Epidermal melanocyte (primary cell): ENCODE measurements at regions not wholly inside any gene's neighbourhood (a gene's known extent, or its start where the extent isn't known, plus 50 kb on each side); places are given as distances from the start of the nearest gene placed in this dataset.

Experiments used
- DNase-seq: peaks from one replicate; pipeline ENCODE4 v3.0.0; 2011; ENCODE audit warnings: low spot score; ENCODE audit not compliant: insufficient read length

DNA sequence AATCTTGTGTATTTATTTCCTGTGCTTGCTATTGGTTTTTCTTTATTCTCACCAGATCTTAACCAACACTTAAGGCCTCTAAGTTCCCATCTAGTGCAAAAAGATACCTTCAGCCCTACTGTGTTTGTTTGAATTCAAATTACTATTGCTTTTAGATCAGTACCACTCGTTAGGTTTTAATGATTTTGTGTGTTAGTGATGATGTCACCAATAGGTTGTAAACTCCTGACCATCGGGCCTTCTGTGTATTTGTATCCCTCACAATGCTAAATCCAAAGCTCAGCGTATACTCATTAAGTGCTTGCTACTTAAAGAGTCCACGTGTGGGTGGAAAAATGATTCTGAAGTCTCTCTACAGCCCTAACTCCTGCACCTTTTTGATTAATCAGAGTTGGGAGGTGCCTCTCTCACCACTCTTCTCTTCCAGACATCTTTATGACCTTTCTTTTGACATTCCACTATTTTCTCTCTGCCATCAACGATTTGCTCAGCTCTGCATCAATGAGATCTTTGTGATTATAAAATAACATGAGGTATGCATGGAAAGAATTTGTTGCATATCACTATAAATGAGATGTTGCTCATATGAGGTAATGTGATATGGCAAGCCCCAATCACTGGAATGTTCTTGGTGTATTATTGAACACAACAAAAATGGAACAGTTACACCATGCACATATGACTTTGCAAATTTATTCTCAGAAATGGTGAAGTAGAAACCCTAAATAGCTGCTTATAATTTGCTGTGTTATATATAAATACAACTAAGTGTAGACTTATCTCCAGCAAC, 55.1 kb upstream of the LAMA2 start:
- DNase-seq: no peak

DNA sequence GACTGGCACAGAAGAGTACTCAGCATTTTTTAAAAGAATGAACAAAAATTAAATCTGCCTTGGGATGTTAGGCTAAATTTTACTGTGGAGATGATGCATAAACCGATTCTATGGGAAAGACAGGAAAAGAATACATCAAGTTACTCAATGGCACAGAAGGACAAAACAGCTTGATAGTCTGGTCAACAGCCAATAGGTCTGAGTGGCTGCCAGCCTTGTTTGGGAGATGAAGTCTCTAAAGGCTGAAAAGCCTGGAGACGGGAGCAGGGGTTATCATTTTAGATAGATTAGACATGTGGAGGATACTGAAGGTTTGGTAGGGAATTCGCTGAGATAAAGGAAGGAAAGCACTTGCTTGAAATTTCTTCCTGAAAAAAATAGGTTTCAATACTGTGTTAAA, 56.3 kb upstream of the LAMA2 start:
- no peak for DNase-seq

DNA sequence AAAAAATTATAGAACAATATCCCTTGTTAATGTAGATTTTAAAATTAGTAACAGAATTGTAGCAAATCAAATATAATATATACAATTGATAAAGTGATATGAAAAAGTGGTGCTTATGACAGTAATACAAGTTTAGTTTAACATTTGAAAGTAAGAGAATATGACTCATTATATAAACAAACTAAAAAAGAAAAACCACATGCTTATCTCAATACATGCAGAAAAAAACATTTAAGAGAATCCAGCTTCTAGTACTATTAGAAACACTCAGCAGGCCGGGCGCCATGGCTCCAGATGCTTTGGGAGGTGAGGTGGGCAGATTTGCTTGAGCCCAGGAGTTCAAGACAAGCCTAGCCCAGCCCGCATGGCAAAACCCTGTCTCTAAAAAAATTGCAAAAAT, 60.7 kb upstream of the LAMA2 start:
- no peak for DNase-seq

DNA sequence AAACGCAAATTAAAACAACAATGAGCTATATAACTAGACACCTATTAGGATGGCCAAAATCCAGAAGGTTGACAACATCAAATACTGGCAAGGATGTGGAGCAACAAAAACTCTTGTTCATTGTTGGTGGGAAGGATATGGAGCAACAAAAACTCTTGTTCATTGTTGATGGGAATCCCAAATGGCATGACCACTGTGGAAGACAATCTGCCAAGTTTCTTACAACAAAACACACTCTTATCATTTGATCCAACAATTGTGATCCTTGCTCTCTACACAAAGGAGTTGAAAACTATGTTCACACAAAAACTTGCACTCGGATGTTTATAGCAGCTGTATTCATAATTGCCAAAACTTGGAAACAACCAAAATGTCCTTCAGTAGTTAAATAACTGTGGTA, 61.8 kb upstream of the LAMA2 start:
- DNase-seq: no peak

- no peak for DNase-seq
These were observed 74.1 kb upstream of the LAMA2 start for GRCh38 chr6:128808856-128809255.

DNA sequence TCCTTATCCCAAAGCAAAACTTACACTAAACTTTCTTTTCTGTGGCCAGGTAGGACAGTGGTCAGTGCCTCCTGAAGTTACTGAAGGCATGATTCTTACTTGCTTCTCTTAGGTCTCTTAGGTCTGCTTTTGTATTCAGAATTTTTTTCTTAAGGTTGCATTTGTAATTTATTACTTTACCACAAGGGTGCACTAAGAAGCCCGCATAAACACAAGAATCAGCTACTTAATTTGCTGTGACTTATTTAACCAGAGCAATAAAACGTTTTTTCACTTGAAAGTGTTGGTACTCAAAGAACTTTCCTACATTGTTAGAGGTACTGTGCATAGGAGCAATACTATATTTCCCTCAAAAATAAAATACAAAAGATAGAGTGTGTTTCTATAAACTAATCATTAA, 75.4 kb upstream of the LAMA2 start:
- no peak for DNase-seq

DNA sequence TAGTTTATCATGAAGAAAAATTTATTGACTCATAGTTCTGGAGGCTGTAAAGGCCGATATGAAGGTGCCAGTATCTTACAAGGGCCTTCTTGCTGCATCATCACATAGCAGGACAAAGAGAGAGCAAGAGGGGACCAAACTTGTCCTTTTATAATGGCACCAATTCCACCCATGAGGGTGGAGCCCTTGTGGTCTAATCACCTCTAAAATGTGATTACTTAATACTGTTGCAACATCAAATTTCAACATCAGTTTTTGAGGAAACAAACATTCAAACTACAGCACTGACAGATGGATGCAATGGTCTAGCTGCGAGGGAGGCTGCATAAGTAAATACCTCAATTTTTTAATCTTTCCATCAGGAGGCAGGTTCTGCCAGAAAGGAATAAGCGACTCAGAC, 76.7 kb upstream of the LAMA2 start:
- DNase-seq: no peak

- DNase-seq: no peak
These were observed 79.0 kb upstream of the LAMA2 start for GRCh38 chr6:128803911-128804310.

GRCh38 chr6:128801621-128802020, 81.3 kb upstream of the LAMA2 start:
- no peak for DNase-seq

GRCh38 chr6:128784266-128784665, 98.7 kb upstream of the LAMA2 start:
- DNase-seq: no peak

DNA sequence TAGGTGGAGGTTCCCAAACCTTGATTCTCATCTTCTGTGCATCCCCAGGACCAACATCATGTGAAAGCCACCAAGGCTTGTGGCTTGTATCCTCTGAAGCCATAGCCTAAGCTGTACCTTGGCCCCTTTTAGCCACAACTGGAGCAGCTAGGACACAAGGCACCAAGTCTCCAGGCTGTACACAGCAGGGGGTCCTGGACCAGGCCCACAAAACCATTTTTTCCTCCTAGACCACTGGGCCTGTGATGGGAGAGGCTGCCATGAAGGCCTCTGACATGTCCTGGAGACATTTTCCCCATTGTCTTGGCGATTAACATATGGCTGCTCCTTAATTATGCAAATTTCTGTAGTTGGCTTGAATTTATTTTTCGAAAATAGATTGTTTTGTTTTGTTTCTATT, 114.8 kb upstream of the LAMA2 start:
- no peak for DNase-seq

GRCh38 chr6:128767705-128768104, 115.2 kb upstream of the LAMA2 start:
- no peak for DNase-seq

DNA sequence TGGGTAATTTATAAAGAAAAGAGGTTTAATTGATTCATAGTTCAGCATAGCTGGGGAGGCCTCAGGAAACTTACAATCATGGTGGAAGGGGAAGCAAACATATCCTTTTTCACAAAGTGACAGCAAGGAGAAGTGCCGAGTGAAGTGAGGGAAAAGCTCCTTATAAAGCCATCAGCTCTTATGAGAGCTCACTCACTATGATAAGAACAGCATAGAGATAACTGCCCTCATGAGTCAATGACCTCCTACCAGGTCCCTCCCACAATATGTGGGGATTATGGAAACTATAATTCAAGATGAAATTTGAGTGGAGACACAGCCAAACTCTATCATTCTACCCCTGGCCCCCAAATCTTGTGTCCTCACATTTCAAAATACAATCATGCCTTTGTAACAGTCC, 115.8 kb upstream of the LAMA2 start:
- no peak for DNase-seq

DNA sequence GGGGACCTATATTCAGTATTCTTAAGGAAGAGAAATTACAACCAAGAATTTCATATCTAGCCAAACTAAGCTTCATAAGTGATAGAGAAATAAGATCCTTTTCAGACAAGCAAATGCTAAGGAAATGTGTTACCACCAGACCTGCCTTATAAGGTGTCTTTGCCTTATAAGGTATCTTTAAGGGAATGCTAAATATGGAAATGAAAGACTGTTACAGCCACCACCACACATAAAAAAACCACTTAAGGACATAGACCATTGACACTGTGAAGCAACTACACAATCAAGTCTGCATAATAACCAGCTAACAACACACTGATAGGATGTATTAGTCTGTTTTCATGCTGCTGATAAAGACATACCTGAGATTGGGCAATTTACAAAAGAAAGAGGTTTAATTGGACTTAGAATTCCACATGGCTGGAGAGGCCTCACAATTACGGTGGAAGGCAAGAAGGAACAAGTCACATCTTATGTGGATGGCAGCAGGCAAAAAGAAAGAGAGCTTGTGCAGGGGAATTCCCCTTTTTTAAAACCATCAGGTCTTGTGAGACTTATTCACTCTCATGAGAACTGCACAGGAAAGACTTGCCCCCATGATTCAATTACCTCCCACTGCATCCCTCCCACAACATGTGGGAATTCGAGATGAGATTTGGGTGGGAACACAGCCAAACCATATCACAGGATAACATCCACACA, 119.2 kb upstream of the LAMA2 start:
- no peak for DNase-seq

- DNase-seq: no peak
These were observed 123.0 kb upstream of the LAMA2 start for GRCh38 chr6:128759901-128760300.

GRCh38 chr6:128759447-128759846, 123.5 kb upstream of the LAMA2 start:
- DNase-seq: no peak

DNA sequence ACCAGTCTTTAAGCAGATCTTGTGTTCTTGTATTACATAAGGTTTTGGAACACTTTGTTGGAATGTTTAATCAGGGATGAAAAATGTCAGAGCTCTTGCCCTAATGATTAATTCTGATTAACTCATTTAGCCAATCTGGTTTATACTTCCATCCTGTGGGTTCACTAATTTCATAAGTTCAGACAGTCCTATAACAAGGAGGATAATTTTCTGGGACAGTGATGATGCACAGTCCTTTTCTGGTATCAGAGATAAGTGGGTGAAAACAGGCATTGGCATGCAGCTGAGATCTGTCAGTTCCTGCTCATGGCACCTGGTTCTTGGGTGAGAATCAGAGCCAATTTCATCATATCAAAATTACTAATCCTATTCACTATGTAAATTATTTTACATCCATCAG, 125.0 kb upstream of the LAMA2 start:
- DNase-seq: no peak

- DNase-seq: no peak
These were observed 128.2 kb upstream of the LAMA2 start for GRCh38 chr6:128754658-128755256.

- no peak for DNase-seq
These were observed 138.8 kb upstream of the LAMA2 start for GRCh38 chr6:128743974-128744765.

DNA sequence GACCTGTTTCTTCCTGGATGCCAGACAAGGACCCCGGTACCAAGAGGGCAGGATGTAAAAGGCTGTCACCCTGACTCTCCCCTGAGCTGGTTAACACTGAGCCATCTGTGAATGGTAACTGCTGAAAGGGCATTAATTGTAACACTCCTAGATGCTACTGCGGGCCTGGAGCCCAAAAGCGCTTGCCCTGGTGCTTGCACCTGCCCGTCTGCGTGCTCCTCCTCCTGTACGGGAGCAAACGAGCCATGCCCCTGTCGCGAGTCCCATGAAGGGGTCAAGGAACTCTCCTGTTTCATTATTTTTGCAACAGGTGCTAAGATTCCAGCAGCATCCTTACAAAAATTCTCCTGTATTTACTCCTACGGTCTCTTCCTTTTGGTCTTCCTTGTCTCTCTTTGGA, 140.0 kb upstream of the LAMA2 start:
- DNase-seq: no peak

- no peak for DNase-seq
These were observed 142.0 kb upstream of the LAMA2 start for GRCh38 chr6:128740951-128741350.

GRCh38 chr6:128739112-128739511, 143.8 kb upstream of the LAMA2 start:
- no peak for DNase-seq
